Gastroesophageal sphincter (tissue), 4 donors: ENCODE measurements at regions not wholly inside any gene's neighbourhood (a gene's known extent, or its start where the extent isn't known, plus 50 kb on each side); places are given as distances from the start of the nearest gene placed in this dataset.

Experiments used
- ATAC-seq: fragments of 150-250 bp; one replicate; pipeline ENCODE4 v1.9.1; 2016; ENCODE audit warnings: mild to moderate bottlenecking, moderate library complexity
- H3K27ac ChIP-seq, 4 donors: fragments of 200-600 bp; sonication (generic) in 3 of 4; 1 replicate in 3 of 4; 2 replicates in 1 of 4; pipeline ENCODE4 v1.5.1; 2016 to 2019
- H3K27me3 ChIP-seq: fragments of 200-600 bp; sonication (generic); one replicate; pipeline ENCODE4 v1.5.1; 2019
- H3K36me3 ChIP-seq, 2 donors: fragments of 200-600 bp; sonication (generic); one replicate each; pipeline ENCODE4 v1.5.1; 2019; ENCODE audit warnings: control low read depth in 1 of 2
- H3K4me1 ChIP-seq, 3 donors: fragments of 200-600 bp; sonication (generic); 1 replicate in 2 of 3; 2 replicates in 1 of 3; pipeline ENCODE4 v1.5.1; 2016 to 2019; ENCODE audit warnings: control low read depth in 2 of 3
- H3K4me3 ChIP-seq, 2 donors: fragments of 200-600 bp; sonication (generic); one replicate each; pipeline ENCODE4 v1.5.1; 2019; ENCODE audit warnings: mild to moderate bottlenecking in 1 of 2, moderate library complexity in 1 of 2
- H3K9me3 ChIP-seq, 3 donors: fragments of 200-600 bp; sonication (generic); one replicate each; pipeline ENCODE4 v1.5.1; 2017 to 2019; ENCODE audit warnings: control low read depth in 2 of 3
- CTCF ChIP-seq, 4 experiments: fragments of 200-600 bp in 2 of 4; fragments of 450-650 bp in 2 of 4; sonication (generic) in 1 of 4; IDR thresholded peaks; one replicate each; pipeline ENCODE4 v1.5.1; 2017 to 2019; ENCODE audit warnings: antibody characterized with exemption in 4 of 4, mild to moderate bottlenecking in 2 of 4, moderate library complexity in 2 of 4
- EP300 ChIP-seq: sonication (generic); formaldehyde crosslinking; IDR thresholded peaks from one replicate; pipeline ENCODE4 v1.6.1; 2017; ENCODE audit warnings: antibody characterized with exemption, mild to moderate bottlenecking
- POLR2A ChIP-seq, 2 donors: fragments of 450-650 bp; IDR thresholded peaks; one replicate each; pipeline ENCODE4 v1.6.1; 2017; ENCODE audit warnings: antibody characterized with exemption in 2 of 2, mild to moderate bottlenecking in 2 of 2, moderate library complexity in 1 of 2
- POLR2AphosphoS5 ChIP-seq: sonication (generic); formaldehyde crosslinking; IDR thresholded peaks from one replicate; pipeline ENCODE4 v1.6.1; 2017; ENCODE audit warnings: antibody characterized with exemption
- WGBS, 2 donors: methylation state at CpG; one replicate each; pipeline ENCODE4 v1.1.5; 2018; ENCODE audit warnings: low coverage in 1 of 2; 5-methylcytosine and 5-hydroxymethylcytosine counted together

DNA sequence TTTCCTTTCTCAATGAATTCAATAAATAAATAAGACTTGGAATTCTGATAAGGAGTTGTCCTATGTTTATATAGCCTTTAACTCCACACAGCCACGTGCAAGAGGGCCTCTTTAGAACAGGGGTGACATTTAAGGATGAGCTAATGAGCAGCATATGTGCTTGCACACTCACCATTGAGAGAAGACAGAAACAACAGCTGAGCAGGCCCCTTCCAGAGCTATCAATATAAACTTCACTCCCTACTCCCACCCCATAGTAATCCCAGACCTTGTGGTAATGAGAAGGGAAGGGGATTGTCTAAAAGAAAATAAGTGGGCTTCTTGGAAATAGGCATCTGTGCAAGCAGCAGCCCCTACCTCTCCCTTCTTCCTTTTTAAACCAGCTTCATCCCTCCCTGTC is 176.0 kb downstream of the SEC16B start:
- Histone ChIP-seq H3K36me3 (no peaks in the 10 kb centered on the region), H3K27ac (no peak overlapping the region), H3K9me3 (no peaks in the 10 kb centered on the region), H3K4me3 (no peak overlapping the region), H3K27me3 (no peaks in the 10 kb centered on the region), H3K4me1 (no peaks in the 10 kb centered on the region)
- ATAC-seq = no peak
- TF ChIP-seq POLR2AphosphoS5 (no peak), POLR2A (IDR thresholded peaks at IDR 0.05) (no peak), CTCF (IDR thresholded peaks at IDR 0.05) (no peak), EP300 (no peak)
- 14 to 17% methylated on average over 1 of the region's 1 CpG for WGBS, 2 donors

- H3K27ac ChIP-seq = no peak overlapping the region
- no peak for ATAC-seq
Observed at GRCh38 chr1:177790566-177790965, 179.3 kb downstream of the SEC16B start.

GRCh38 chr1:177789956-177790355 is 179.9 kb downstream of the SEC16B start:
- H3K36me3 ChIP-seq = no peaks in the 10 kb centered on the region
- ATAC-seq = no peak
- 94 to 96% methylated on average over 3 of the region's 3 CpGs for WGBS, 2 donors
- no peak overlapping the region for H3K4me3 ChIP-seq
- TF ChIP-seq EP300 (no peak), POLR2A (IDR thresholded peaks at IDR 0.05) (no peak), POLR2AphosphoS5 (no peak), CTCF (IDR thresholded peaks at IDR 0.05) (no peak)
- H3K27me3 ChIP-seq = no peaks in the 10 kb centered on the region
- no peak overlapping the region for H3K27ac ChIP-seq
- H3K9me3 ChIP-seq = no peaks in the 10 kb centered on the region
- H3K4me1 ChIP-seq = no peaks in the 10 kb centered on the region

More at GRCh38 chr1:177790566-177790965, 179.3 kb downstream of the SEC16B start:
- Histone ChIP-seq H3K9me3 (no peaks in the 10 kb centered on the region), H3K27me3 (no peaks in the 10 kb centered on the region), H3K4me3 (no peak overlapping the region), H3K4me1 (no peaks in the 10 kb centered on the region), H3K36me3 (no peaks in the 10 kb centered on the region)
- TF ChIP-seq POLR2AphosphoS5 = no peak
- TF ChIP-seq CTCF (IDR thresholded peaks at IDR 0.05) = no peak

- no peak for ATAC-seq
- Histone ChIP-seq H3K36me3 (no peaks in the 10 kb centered on the region), H3K4me3 (no peak overlapping the region), H3K27me3 (peaks cover 5% of the 10 kb centered on the region), H3K9me3 (no peaks in the 10 kb centered on the region), H3K27ac (no peak overlapping the region), H3K4me1 (no peaks in the 10 kb centered on the region)
- whole genome bisulfite sequencing, 2 donors = 62 to 70% methylated on average over 6 of the region's 6 CpGs
- no peak for TF ChIP-seq EP300
- TF ChIP-seq POLR2AphosphoS5 = no peak
- no peak for TF ChIP-seq CTCF (IDR thresholded peaks at IDR 0.05)
- TF ChIP-seq POLR2A (IDR thresholded peaks at IDR 0.05) = no peak
Observed at GRCh38 chr1:177786176-177786745, 183.6 kb downstream of the SEC16B start.

GRCh38 chr1:177784936-177785335 is 184.9 kb downstream of the SEC16B start:
- no peaks in the 10 kb centered on the region for H3K9me3 ChIP-seq
- TF ChIP-seq CTCF (IDR thresholded peaks at IDR 0.05) (no peak), POLR2A (IDR thresholded peaks at IDR 0.05) (no peak)
- ATAC-seq = no peak
- WGBS, 2 donors = 73% methylated on average over 1 of the region's 1 CpG; no CpG with 5 or more reads in 1 of the 2 donors
- H3K4me3 ChIP-seq = no peak overlapping the region
- no peak overlapping the region for H3K27ac ChIP-seq
- no peaks in the 10 kb centered on the region for H3K4me1 ChIP-seq
- H3K27me3 ChIP-seq = peaks cover 5% of the 10 kb centered on the region
- no peaks in the 10 kb centered on the region for H3K36me3 ChIP-seq
